B cell (primary cell): ENCODE measurements at regions not wholly inside any gene's neighbourhood (a gene's known extent, or its start where the extent isn't known, plus 50 kb on each side); places are given as distances from the start of the nearest gene placed in this dataset.

Experiments used
- ATAC-seq: fragments of 200-7000 bp; cut with Tn5 transposase; one replicate; pipeline ENCODE4 v1.10.0; 2021; ENCODE audit warnings: low read depth, mild to moderate bottlenecking, moderate number of reproducible peaks, moderate library complexity
- CTCF ChIA-PET: fragments of 350-600 bp; sonication (Branson Sonifier 250); formaldehyde crosslinking; loops from one replicate; lab custom pipeline; 2021; ENCODE audit warnings: antibody characterized with exemption, inconsistent platforms; lab: Charles Lee
- POLR2A ChIA-PET: fragments of 350-600 bp; sonication (Branson Sonifier 250); formaldehyde crosslinking; loops from one replicate; lab custom pipeline; 2021; ENCODE audit warnings: antibody characterized with exemption; lab: Charles Lee
- DNase-seq: peaks from one replicate; pipeline ENCODE4 v3.0.0; 2013
- H2AFZ ChIP-seq: 2 replicates; pipeline ENCODE4 v1.6.1; 2012; ENCODE audit warnings: mild to moderate bottlenecking, low read depth, low read length; ENCODE audit not compliant: insufficient read depth, poor library complexity, severe bottlenecking
- H3K27ac ChIP-seq, 2 donors: 1 replicate in 1 of 2; 2 replicates in 1 of 2; pipeline ENCODE4 v1.5.1; 2012 to 2013; ENCODE audit warnings: low read length in 2 of 2, mild to moderate bottlenecking in 2 of 2, moderate library complexity in 1 of 2
- H3K27me3 ChIP-seq, 4 experiments: fragments of 200-600 bp in 1 of 4; sonication (generic) in 1 of 4; replicated peaks in 1 of 4; 1 replicate in 2 of 4; 2 replicates in 2 of 4; pipeline versions ENCODE4 v1.6.1 to v1.7.0; 2013 to 2016; ENCODE audit warnings: low read length in 3 of 4, mild to moderate bottlenecking in 2 of 4, mixed read lengths in 1 of 4, moderate library complexity in 1 of 4; ENCODE audit not compliant: insufficient read depth in 4 of 4, control insufficient read depth in 3 of 4; ENCODE audit errors: control extremely low read depth in 1 of 4
- H3K36me3 ChIP-seq, 2 experiments: replicated peaks in 1 of 2; 1 replicate in 1 of 2; 2 replicates in 1 of 2; pipeline versions ENCODE4 v1.6.1 to v1.7.1; 2013; ENCODE audit warnings: low read length in 1 of 2; ENCODE audit not compliant: insufficient read depth in 2 of 2, control insufficient read depth in 1 of 2; ENCODE audit errors: control extremely low read depth in 1 of 2, extremely low read depth in 1 of 2
- H3K4me1 ChIP-seq, 2 donors: fragments of 200-600 bp in 1 of 2; sonication (generic) in 1 of 2; 1 replicate in 1 of 2; 2 replicates in 1 of 2; pipeline versions ENCODE4 v1.5.1 to v1.6.1; 2013 to 2017; ENCODE audit warnings: low read length in 2 of 2; ENCODE audit not compliant: control insufficient read depth in 2 of 2, insufficient read depth in 2 of 2
- H3K4me2 ChIP-seq: replicated peaks from 2 replicates; pipeline ENCODE3; 2012; ENCODE audit warnings: mild to moderate bottlenecking, low read depth, low read length; ENCODE audit not compliant: poor library complexity, severe bottlenecking
- H3K4me3 ChIP-seq, 5 experiments: fragments of 200-600 bp in 1 of 5; sonication (generic) in 1 of 5; 1 replicate in 3 of 5; 2 replicates in 2 of 5; pipeline versions ENCODE4 v1.5.1 to v1.7.0; 2011 to 2016; ENCODE audit warnings: low read length in 4 of 5, mild to moderate bottlenecking in 4 of 5, low read depth in 2 of 5, control low read depth in 1 of 5, moderate library complexity in 1 of 5; ENCODE audit not compliant: insufficient read depth in 1 of 5; ENCODE audit errors: control extremely low read depth in 1 of 5, extremely low read depth in 1 of 5
- H3K79me2 ChIP-seq: fragments of 200-600 bp; sonication (generic); one replicate; pipeline ENCODE4 v1.6.0; 2016; ENCODE audit warnings: low read length; ENCODE audit not compliant: control insufficient read depth, insufficient read depth
- H3K9ac ChIP-seq: fragments of 200-600 bp; sonication (generic); 2 replicates; pipeline ENCODE4 v1.6.1; 2017; ENCODE audit warnings: mild to moderate bottlenecking, low read length, moderate library complexity
- H3K9me3 ChIP-seq, 3 donors: one replicate each; pipeline versions ENCODE4 v1.6.1 to v1.7.1; 2013; ENCODE audit warnings: low read length in 2 of 3; ENCODE audit not compliant: control insufficient read depth in 2 of 3, insufficient read depth in 1 of 3; ENCODE audit errors: control extremely low read depth in 1 of 3
- H4K20me1 ChIP-seq: 2 replicates; pipeline ENCODE4 v1.6.0; 2012; ENCODE audit warnings: mild to moderate bottlenecking, low read length; ENCODE audit not compliant: insufficient read depth, control insufficient read depth, poor library complexity, severe bottlenecking
- H3K27ac Mint-ChIP-seq: one replicate; pipeline ENCODE4 v1.8.0; 2021; ENCODE audit warnings: mixed read lengths
- H3K27me3 Mint-ChIP-seq: one replicate; pipeline ENCODE4 v1.8.0; 2021; ENCODE audit warnings: mixed read lengths
- H3K4me1 Mint-ChIP-seq: one replicate; pipeline ENCODE4 v1.8.0; 2021; ENCODE audit warnings: mixed read lengths
- H3K4me3 Mint-ChIP-seq: one replicate; pipeline ENCODE4 v1.8.0; 2021; ENCODE audit warnings: mixed read lengths
- H3K9me3 Mint-ChIP-seq: one replicate; pipeline ENCODE4 v1.8.0; 2022; ENCODE audit warnings: mixed read lengths; ENCODE audit not compliant: insufficient read depth
- EZH2 ChIP-seq: IDR thresholded peaks from 2 replicates; pipeline ENCODE4 v1.6.1; 2012; ENCODE audit warnings: borderline replicate concordance, low read depth, mild to moderate bottlenecking, moderate library complexity, low read length; ENCODE audit not compliant: insufficient read depth, poor library complexity, severe bottlenecking
- WGBS: methylation state at CpG from one replicate; pipeline ENCODE4 v1.1.5; 2013; ENCODE audit warnings: missing lambda C conversion rate; ENCODE audit not compliant: insufficient coverage; 5-methylcytosine and 5-hydroxymethylcytosine counted together
- intact Hi-C: fragments of 100-400 bp; cut with micrococcal nuclease; formaldehyde crosslinking; loops from one replicate; pipeline ENCODE4 v1.10.0; 2022
- TF ChIP-seq, protein P1 (sequence below): fragments of 200-600 bp; IDR thresholded peaks from one replicate; pipeline ENCODE4 v1.8.0; 2022; ENCODE audit warnings: antibody characterized with exemption, mild to moderate bottlenecking

GRCh38 chr5:158483281-158483860 is 616.3 kb downstream of the EBF1 start:
- TF ChIP-seq, protein P1, sequence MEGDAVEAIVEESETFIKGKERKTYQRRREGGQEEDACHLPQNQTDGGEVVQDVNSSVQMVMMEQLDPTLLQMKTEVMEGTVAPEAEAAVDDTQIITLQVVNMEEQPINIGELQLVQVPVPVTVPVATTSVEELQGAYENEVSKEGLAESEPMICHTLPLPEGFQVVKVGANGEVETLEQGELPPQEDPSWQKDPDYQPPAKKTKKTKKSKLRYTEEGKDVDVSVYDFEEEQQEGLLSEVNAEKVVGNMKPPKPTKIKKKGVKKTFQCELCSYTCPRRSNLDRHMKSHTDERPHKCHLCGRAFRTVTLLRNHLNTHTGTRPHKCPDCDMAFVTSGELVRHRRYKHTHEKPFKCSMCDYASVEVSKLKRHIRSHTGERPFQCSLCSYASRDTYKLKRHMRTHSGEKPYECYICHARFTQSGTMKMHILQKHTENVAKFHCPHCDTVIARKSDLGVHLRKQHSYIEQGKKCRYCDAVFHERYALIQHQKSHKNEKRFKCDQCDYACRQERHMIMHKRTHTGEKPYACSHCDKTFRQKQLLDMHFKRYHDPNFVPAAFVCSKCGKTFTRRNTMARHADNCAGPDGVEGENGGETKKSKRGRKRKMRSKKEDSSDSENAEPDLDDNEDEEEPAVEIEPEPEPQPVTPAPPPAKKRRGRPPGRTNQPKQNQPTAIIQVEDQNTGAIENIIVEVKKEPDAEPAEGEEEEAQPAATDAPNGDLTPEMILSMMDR, result no peak
- no peak for TF ChIP-seq EZH2

GRCh38 chr5:158482125-158482524 is 617.6 kb downstream of the EBF1 start:
- ChIA-PET POLR2A (no interaction called here), CTCF (no interaction called here)
- Histone ChIP-seq H3K9ac (no peak overlapping the region), H3K27ac (no peak overlapping the region), H3K79me2 (no peaks in the 10 kb centered on the region), H3K4me1 (peaks cover 4% of the 10 kb centered on the region in 2 donors), H3K9me3 (no peaks in the 10 kb centered on the region), H4K20me1 (no peaks in the 10 kb centered on the region), H3K36me3 (no peaks in the 10 kb centered on the region), H3K4me2 (no peak overlapping the region), H2AFZ (no peak overlapping the region), H3K27me3 (peaks cover 0 to 4% (median 0%) of the 10 kb centered on the region in 4 experiments), H3K4me3 (no peak overlapping the region)
- no peak for ATAC-seq
- H3K27me3 Mint-ChIP-seq, result no peaks in the 10 kb centered on the region
- TF ChIP-seq, protein P1, result no peak
- TF ChIP-seq EZH2, result no peak
- intact Hi-C loops, result no loop called here
- peaks cover 6% of the 10 kb centered on the region for H3K4me1 Mint-ChIP-seq
- H3K4me3 Mint-ChIP-seq, result no peak overlapping the region
- 100% methylated on average over 1 of the region's 2 CpGs for WGBS
- no peak for DNase-seq
- no peak overlapping the region for H3K27ac Mint-ChIP-seq
- no peaks in the 10 kb centered on the region for H3K9me3 Mint-ChIP-seq

More at GRCh38 chr5:158483281-158483860, 616.3 kb downstream of the EBF1 start:
- Mint-ChIP-seq H3K27me3 (no peaks in the 10 kb centered on the region), H3K4me3 (no peak overlapping the region), H3K9me3 (no peaks in the 10 kb centered on the region), H3K27ac (no peak overlapping the region), H3K4me1 (no peaks in the 10 kb centered on the region)
- ChIA-PET POLR2A (no interaction called here), CTCF (interaction anchor here (0.7 kb wide), 2 partner anchors 147 to 423 kb away, joined by 3 read pairs; no protein-coding TSS in a partner anchor)
- intact Hi-C loops, result no loop called here
- no peaks in the 10 kb centered on the region for H3K36me3 ChIP-seq
- ATAC-seq, result no peak
- H3K27me3 ChIP-seq, result peaks cover 0 to 4% (median 0%) of the 10 kb centered on the region in 4 experiments
- H3K9me3 ChIP-seq, result no peaks in the 10 kb centered on the region
- no peaks in the 10 kb centered on the region for H4K20me1 ChIP-seq
- peaks cover 0 to under 1% of the 10 kb centered on the region in 2 donors for H3K4me1 ChIP-seq
- no peak overlapping the region for H3K9ac ChIP-seq
- WGBS, result 100% methylated on average over 2 of the region's 6 CpGs
- no peak overlapping the region for H3K4me3 ChIP-seq
- no peak for DNase-seq
- no peak overlapping the region for H3K4me2 ChIP-seq
- no peak overlapping the region for H3K27ac ChIP-seq
- H2AFZ ChIP-seq, result no peak overlapping the region
- no peaks in the 10 kb centered on the region for H3K79me2 ChIP-seq
